ENCODE measurements at regions not wholly inside any gene's neighbourhood (a gene's known extent, or its start where the extent isn't known, plus 50 kb on each side); places are given as distances from the start of the nearest gene placed in this dataset.

DNA sequence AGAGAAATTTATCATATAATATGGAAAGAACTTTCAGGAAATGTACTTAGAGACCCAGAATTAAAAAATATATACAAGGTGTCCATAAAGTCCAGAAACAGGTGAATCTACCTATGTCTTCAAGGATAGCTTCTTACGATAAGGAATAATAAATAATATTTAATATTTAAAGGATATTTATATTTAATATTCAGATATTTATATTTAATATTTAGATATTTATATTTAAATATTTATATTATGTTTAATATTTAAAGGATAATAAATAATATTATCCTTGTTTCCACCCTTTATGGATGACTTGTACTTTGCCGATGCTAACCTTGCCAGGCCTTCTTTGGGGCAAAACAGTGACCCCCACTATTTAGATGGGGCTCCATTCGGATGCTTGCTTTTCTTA, 169.5 kb upstream of the CADM1 start:
- no peak for TF ChIP-seq TCF12 (IDR thresholded peaks at IDR 0.05; ENCODE audit: low read depth)
- no peak for TF ChIP-seq RAD21 (IDR thresholded peaks at IDR 0.05; ENCODE audit: low read depth)
- TF ChIP-seq EP300 (IDR thresholded peaks at IDR 0.05; ENCODE audit: borderline replicate concordance): no peak
- TF ChIP-seq, protein P1, sequence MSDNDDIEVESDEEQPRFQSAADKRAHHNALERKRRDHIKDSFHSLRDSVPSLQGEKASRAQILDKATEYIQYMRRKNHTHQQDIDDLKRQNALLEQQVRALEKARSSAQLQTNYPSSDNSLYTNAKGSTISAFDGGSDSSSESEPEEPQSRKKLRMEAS (IDR thresholded peaks at IDR 0.05): no peak
- TF ChIP-seq, protein P2, sequence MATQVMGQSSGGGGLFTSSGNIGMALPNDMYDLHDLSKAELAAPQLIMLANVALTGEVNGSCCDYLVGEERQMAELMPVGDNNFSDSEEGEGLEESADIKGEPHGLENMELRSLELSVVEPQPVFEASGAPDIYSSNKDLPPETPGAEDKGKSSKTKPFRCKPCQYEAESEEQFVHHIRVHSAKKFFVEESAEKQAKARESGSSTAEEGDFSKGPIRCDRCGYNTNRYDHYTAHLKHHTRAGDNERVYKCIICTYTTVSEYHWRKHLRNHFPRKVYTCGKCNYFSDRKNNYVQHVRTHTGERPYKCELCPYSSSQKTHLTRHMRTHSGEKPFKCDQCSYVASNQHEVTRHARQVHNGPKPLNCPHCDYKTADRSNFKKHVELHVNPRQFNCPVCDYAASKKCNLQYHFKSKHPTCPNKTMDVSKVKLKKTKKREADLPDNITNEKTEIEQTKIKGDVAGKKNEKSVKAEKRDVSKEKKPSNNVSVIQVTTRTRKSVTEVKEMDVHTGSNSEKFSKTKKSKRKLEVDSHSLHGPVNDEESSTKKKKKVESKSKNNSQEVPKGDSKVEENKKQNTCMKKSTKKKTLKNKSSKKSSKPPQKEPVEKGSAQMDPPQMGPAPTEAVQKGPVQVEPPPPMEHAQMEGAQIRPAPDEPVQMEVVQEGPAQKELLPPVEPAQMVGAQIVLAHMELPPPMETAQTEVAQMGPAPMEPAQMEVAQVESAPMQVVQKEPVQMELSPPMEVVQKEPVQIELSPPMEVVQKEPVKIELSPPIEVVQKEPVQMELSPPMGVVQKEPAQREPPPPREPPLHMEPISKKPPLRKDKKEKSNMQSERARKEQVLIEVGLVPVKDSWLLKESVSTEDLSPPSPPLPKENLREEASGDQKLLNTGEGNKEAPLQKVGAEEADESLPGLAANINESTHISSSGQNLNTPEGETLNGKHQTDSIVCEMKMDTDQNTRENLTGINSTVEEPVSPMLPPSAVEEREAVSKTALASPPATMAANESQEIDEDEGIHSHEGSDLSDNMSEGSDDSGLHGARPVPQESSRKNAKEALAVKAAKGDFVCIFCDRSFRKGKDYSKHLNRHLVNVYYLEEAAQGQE (IDR thresholded peaks at IDR 0.05; ENCODE audit: low read depth): no peak
- no peak for TF ChIP-seq CEBPB (IDR thresholded peaks at IDR 0.05)
- TF ChIP-seq TAF1 (IDR thresholded peaks at IDR 0.05; ENCODE audit: low read depth): no peak
- no peak for TF ChIP-seq FOXM1 (IDR thresholded peaks at IDR 0.05; ENCODE audit: borderline replicate concordance, low read depth)

All from Ishikawa (cell line).